ENCODE measurements at regions not wholly inside any gene's neighbourhood (a gene's known extent, or its start where the extent isn't known, plus 50 kb on each side); places are given as distances from the start of the nearest gene placed in this dataset.
"Not testable (repeated sequence)": the region's sequence is repeated elsewhere in the genome, so short reads cannot be mapped to it uniquely, and the experiment has no call there.

DNA sequence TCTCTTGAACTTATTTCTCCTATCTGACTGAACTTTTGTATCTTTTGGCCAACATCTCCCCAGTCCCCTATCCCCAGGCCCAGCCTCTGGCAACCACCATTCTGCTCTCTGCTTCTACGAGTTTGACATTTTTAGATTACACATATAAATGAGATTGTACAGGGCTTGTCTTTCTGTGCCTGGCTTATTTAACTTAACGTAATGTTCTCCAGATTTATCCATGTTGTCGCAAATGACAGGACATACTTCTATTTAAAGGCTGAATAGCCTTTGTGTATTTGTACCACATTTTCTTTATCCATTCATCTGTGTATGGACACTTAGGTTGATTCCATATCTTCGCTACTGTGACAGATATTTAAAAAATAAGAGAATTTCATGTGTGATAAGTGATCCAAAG lies 98.6 kb downstream of the LSMEM1 start:
- H3K27ac ChIP-seq: no peak overlapping the region
- TF ChIP-seq, protein P1, sequence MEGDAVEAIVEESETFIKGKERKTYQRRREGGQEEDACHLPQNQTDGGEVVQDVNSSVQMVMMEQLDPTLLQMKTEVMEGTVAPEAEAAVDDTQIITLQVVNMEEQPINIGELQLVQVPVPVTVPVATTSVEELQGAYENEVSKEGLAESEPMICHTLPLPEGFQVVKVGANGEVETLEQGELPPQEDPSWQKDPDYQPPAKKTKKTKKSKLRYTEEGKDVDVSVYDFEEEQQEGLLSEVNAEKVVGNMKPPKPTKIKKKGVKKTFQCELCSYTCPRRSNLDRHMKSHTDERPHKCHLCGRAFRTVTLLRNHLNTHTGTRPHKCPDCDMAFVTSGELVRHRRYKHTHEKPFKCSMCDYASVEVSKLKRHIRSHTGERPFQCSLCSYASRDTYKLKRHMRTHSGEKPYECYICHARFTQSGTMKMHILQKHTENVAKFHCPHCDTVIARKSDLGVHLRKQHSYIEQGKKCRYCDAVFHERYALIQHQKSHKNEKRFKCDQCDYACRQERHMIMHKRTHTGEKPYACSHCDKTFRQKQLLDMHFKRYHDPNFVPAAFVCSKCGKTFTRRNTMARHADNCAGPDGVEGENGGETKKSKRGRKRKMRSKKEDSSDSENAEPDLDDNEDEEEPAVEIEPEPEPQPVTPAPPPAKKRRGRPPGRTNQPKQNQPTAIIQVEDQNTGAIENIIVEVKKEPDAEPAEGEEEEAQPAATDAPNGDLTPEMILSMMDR (conservative IDR thresholded peaks at IDR 0.05): no peak

DNA sequence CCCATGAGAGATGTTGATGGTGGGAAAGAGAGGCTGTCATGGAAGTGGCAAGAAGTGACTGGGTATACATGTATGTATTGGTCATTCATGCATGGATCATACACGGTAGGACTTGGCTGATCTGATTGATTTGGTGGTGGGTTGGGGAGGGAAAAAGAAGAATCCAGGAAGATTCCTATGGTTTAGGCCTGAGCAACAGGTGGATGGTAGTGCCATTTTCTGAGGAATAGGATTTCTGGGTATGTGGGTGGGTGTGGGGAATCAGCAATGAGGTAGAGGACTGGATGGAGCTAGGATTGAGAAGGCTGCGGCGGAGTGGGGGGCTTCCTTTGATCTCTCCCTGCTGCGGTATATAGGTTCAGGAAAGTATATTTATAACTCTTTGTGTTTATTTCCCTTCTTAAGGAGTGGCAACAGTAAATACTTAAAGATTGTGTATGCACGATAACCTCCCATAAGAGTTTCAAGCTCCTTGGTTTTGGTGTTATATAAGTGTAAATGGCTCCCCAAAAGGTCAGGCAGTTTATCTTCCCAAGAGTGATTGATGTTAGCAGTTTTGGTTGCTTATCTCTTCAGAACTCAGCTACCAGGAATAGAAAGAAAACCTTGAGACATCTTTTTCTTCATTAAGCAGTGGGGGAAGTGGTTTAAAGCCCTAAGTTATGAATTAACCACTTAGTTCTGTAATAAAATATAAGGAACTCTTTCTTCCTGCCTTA lies 100.1 kb downstream of the LSMEM1 start:
- H3K27ac ChIP-seq: no peak overlapping the region
- TF ChIP-seq, protein P1 (conservative IDR thresholded peaks at IDR 0.05): no peak

DNA sequence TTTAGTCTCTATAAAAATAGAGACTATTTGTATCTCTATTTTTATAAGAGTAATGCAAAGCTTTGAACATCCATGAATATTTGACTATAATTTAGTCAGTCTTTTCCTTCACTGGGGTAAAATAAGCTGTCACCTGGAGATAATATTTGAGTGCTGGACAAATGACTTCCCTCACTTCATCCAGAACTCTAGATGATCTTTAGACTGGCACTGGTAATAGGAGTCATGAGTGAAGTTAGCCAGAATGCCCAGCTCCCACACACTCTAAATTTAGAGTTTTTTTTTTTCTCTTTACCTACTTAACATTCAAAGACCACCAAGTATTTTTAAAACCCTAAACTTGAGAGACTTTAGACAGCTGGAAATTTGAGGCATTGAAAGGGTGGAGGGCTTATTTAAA lies 100.7 kb downstream of the LSMEM1 start:
- no peak overlapping the region for H3K27ac ChIP-seq
- TF ChIP-seq, protein P1 (conservative IDR thresholded peaks at IDR 0.05): no peak

DNA sequence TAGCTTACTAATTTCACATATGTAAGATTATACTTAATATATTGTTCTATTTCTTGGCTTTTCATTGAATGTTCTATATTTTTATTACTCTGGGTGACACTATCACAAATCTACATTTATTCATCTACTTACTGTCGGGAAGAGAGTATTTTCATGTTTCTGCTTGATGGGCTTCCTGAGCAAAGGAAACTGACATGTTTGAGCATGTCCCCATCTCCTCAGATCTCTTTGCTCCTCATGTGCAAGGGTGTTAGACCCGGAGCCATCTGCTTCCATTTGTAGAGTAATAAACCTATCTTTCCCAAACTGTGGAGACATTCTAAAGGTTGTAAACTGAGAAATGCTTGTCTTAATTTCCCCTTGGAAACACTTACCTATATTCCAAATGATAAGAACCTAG lies 103.5 kb downstream of the LSMEM1 start:
- TF ChIP-seq, protein P1 (conservative IDR thresholded peaks at IDR 0.05): no peak

DNA sequence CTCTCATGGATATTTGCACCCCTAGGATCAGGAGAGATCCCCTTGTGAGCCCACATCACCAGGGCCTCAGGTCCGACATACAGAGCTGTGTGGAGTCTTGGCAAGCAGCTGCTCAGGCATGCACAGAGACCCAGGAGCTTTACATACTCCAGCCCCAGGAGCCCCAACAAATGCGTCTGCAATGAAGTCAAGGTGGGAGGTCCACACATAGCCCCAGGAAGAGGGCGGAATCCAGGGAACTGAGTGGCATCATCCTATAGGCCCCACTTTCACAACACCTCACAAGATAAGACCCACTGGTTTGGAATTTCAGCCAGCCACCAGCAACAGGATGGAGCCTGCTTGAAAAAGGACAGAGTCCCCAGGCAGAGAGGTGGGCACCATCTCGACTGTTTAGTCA lies 106.7 kb downstream of the LSMEM1 start:
- no peak overlapping the region for H3K27ac ChIP-seq
- TF ChIP-seq, protein P1 (conservative IDR thresholded peaks at IDR 0.05): no peak

More for the DNA sequence above, 103.5 kb downstream of the LSMEM1 start:
- no peak overlapping the region for H3K27ac ChIP-seq

DNA sequence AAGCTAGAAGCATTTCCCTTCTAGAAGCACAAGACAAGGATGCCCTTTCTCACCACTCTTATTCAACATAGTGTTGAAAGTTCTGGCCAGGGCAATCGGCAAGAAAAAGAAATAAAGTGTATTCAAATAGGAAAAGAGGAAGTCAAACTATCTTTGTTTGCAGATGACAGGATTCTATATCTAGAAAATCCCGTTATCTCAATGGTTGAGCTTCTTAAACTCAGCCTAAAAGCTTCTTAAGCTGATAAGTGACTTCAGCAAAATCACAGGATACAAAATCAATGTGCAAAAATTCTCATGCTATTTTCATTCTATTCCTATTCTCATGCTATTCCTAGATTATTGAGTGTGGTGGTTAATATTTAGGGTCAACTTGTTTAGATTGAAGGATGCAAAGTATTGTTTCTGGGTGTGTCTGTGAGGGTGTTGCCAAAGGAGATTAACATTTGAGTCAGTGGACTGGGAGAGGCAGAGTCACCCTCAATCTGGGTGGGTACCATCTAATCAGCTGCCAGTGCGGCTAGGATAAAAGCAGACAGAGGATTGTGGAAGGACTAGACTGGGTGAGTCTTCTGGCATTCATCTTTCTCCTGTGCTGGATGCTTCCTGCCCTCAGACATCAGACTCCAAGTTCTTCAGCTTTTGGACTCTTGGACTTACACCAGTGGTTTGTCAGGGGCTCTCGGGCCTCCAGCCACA lies 111.9 kb downstream of the LSMEM1 start:
- H3K27ac ChIP-seq: not testable (repeated sequence)

DNA sequence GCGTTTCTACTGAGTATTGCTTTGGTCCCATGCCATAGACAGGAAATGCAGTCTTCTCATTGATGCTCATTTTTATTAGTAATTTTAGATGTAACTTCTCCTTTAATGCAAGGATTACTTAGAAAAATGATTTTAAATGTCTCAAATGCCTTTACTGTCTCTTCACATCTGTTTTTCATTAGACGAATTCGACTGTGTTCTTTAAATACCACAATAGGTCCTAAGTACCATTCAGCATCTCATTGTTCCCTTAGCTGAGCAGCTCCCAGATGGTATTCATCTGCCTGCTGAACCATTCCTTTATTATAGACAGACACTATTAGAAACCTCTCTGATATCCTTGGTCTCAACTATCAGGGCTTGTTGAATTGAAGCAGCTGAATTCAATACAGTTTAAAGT lies 113.6 kb downstream of the LSMEM1 start:
- no peak overlapping the region for H3K27ac ChIP-seq
- TF ChIP-seq, protein P1 (conservative IDR thresholded peaks at IDR 0.05): no peak

DNA sequence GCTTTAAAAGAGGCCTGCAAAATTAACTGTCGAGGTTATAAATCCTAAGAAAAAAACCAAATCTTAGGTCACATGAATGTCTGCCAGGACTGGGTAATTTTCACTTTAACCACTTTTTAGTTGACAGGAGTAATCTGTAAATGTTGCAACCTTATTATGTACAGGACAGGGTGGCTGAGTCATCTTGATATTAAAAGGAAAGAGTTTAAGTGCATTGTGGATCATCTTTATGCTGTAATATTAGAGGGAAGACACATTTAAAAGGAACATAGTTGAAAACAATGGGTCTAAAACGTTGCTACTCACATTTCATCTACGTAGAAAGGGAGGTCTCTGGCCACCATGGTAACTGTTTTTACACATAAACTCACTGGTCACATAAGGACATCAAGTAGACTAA lies 115.5 kb downstream of the LSMEM1 start:
- H3K27ac ChIP-seq: no peak overlapping the region
- TF ChIP-seq, protein P1 (conservative IDR thresholded peaks at IDR 0.05): no peak

All from VCaP (cell line).